ENCODE measurements at regions not wholly inside any gene's neighbourhood (a gene's known extent, or its start where the extent isn't known, plus 50 kb on each side); places are given as distances from the start of the nearest gene placed in this dataset.
"Not testable (repeated sequence)": the region's sequence is repeated elsewhere in the genome, so short reads cannot be mapped to it uniquely, and the experiment has no call there.

GRCh38 chr5:115749016-115749415 is 67.4 kb downstream of the CDO1 start:
- in situ Hi-C loops (cut with HindIII; ENCODE audit: extremely low pct_ligation_motif_present, low pct_unique_long_range_greater_than_20kb) = no loop called here
- Histone ChIP-seq H3K4me1 (ENCODE audit: insufficient read depth, low read length) (no peaks in the 10 kb centered on the region), H3K27ac (ENCODE audit: extremely low read length, insufficient read depth, low read length) (no peak overlapping the region), H3K9me3 (ENCODE audit: low read length) (peaks cover 7% of the 10 kb centered on the region; the same call in 1 of the 2 replicates), H3K27me3 (ENCODE audit: control insufficient read depth in 1 of 2, insufficient read depth in 2 of 2, low read length in 2 of 2) (no peaks in the 10 kb centered on the region), H3K9ac (ENCODE audit: insufficient read depth, low read depth, low read length) (no peak overlapping the region), H3K36me3 (replicated peaks in 1 of 2; ENCODE audit: control insufficient read depth in 1 of 2, insufficient read depth in 2 of 2, low read length in 2 of 2) (no peaks in the 10 kb centered on the region), H3K4me3 (replicated peaks in 1 of 3; ENCODE audit: insufficient read depth in 1 of 3, low read depth in 2 of 3, low read length in 3 of 3) (no peak overlapping the region), H4K20me1 (ENCODE audit: insufficient read depth, low read length) (no peaks in the 10 kb centered on the region), H2AFZ (ENCODE audit: low read length) (no peak overlapping the region), H3K79me2 (ENCODE audit: insufficient read depth, low read length) (no peaks in the 10 kb centered on the region), H3K4me2 (ENCODE audit: low read depth, low read length) (no peak overlapping the region)
- ATAC-seq = no peak
- intact Hi-C loops (cut with micrococcal nuclease; ENCODE audit: unreplicated experiment) = no loop called here
- CTCF ChIA-PET (ENCODE audit: low intra/inter-chr PET ratio, low total read pairs) = no interaction called here
- WGBS (ENCODE audit: low lambda C conversion rate) = 7% methylated on average over 1 of the region's 1 CpG
- FAIRE-seq = no peak
- DNase-seq (ENCODE audit: low spot score) = no peak
- POLR2A ChIA-PET = no interaction called here
- TF ChIP-seq TCF12 (IDR thresholded peaks at IDR 0.05) (no peak), TCF12 (CRISPR knock-in tag; IDR thresholded peaks at IDR 0.05) (no peak), GABPA (IDR thresholded peaks at IDR 0.05; ENCODE audit: low read depth, low read length) (no peak), GABPA (CRISPR knock-in tag; IDR thresholded peaks at IDR 0.05; ENCODE audit: low read depth) (no peak), ZMYM2 (CRISPR knock-in tag; IDR thresholded peaks at IDR 0.05) (no peak), MXD3 (CRISPR knock-in tag; IDR thresholded peaks at IDR 0.05) (no peak), REPIN1 (CRISPR knock-in tag; IDR thresholded peaks at IDR 0.05; ENCODE audit: borderline replicate concordance, low read depth) (no peak), HOXA5 (CRISPR knock-in tag; IDR thresholded peaks at IDR 0.05) (no peak)
- BruUV-seq (replicated peaks) = no TSS peak

GRCh38 chr5:115739245-115739644 is 77.2 kb downstream of the CDO1 start:
- H2AFZ ChIP-seq (ENCODE audit: low read length); in situ Hi-C loops (cut with HindIII; ENCODE audit: extremely low pct_ligation_motif_present, low pct_unique_long_range_greater_than_20kb); H3K79me2 ChIP-seq (ENCODE audit: insufficient read depth, low read length); H4K20me1 ChIP-seq (ENCODE audit: insufficient read depth, low read length); H3K36me3 ChIP-seq (replicated peaks in 1 of 2; ENCODE audit: control insufficient read depth in 1 of 2, insufficient read depth in 2 of 2, low read length in 2 of 2); BruUV-seq (replicated peaks); FAIRE-seq; ATAC-seq; H3K9me3 ChIP-seq (ENCODE audit: low read length); H3K27me3 ChIP-seq (ENCODE audit: control insufficient read depth in 1 of 2, insufficient read depth in 2 of 2, low read length in 2 of 2); H3K27ac ChIP-seq (ENCODE audit: extremely low read length, insufficient read depth, low read length); DNase-seq (ENCODE audit: low spot score); H3K9ac ChIP-seq (ENCODE audit: insufficient read depth, low read depth, low read length); CTCF ChIA-PET (ENCODE audit: low intra/inter-chr PET ratio, low total read pairs); POLR2A ChIA-PET; intact Hi-C loops (cut with micrococcal nuclease; ENCODE audit: unreplicated experiment); H3K4me2 ChIP-seq (ENCODE audit: low read depth, low read length); H3K4me3 ChIP-seq (replicated peaks in 1 of 3; ENCODE audit: insufficient read depth in 1 of 3, low read depth in 2 of 3, low read length in 3 of 3): not testable (repeated sequence)
- 80% methylated on average over 6 of the region's 6 CpGs for WGBS (ENCODE audit: low lambda C conversion rate)
- peaks cover 29% of the 10 kb centered on the region for H3K4me1 ChIP-seq (ENCODE audit: insufficient read depth, low read length)

Measured in HepG2 (cell line).